IMR-90 (cell line): ENCODE measurements at regions not wholly inside any gene's neighbourhood (a gene's known extent, or its start where the extent isn't known, plus 50 kb on each side); places are given as distances from the start of the nearest gene placed in this dataset.

ENCODE experiments used
- ATAC-seq: fragments of 200-7000 bp; cut with Tn5 transposase; 2 replicates; pipeline ENCODE4 v1.9.1; 2020; ENCODE audit warnings: low read depth, mild to moderate bottlenecking, moderate library complexity
- BruUV-seq: library from RNA; stranded (reverse); fragments of 400-500 nt; replicated peaks from 2 replicates; lab custom pipeline; 2021; lab: Mats Ljungman, UMichigan
- CTCF ChIA-PET: fragments of 300-600 bp; formaldehyde crosslinking; extraction: SDS; loops from one replicate; lab custom pipeline; 2021; ENCODE audit warnings: antibody characterized with exemption; lab: Yijun Ruan, JAX
- POLR2A ChIA-PET: fragments of 300-600 bp; sonication (Branson Sonifier 250); formaldehyde crosslinking; loops from one replicate; lab custom pipeline; 2022; ENCODE audit warnings: antibody characterized with exemption; ENCODE audit not compliant: unreplicated experiment; lab: Charles Lee
- DNase-seq: peaks from one replicate; pipeline ENCODE4 v3.0.0; 2013
- H2AFZ ChIP-seq: replicated peaks from 2 replicates; pipeline ENCODE3; 2013; ENCODE audit warnings: low read length, mild to moderate bottlenecking; ENCODE audit not compliant: poor library complexity
- H2AK5ac ChIP-seq: 2 replicates; pipeline ENCODE4 v1.6.1; 2013; ENCODE audit warnings: low read depth, low read length, inconsistent platforms
- H2AK9ac ChIP-seq: replicated peaks from 2 replicates; pipeline ENCODE3; 2013; ENCODE audit warnings: mild to moderate bottlenecking, low read depth, low read length, moderate library complexity; ENCODE audit not compliant: poor library complexity
- H2BK120ac ChIP-seq: 2 replicates; pipeline ENCODE4 v1.6.1; 2013; ENCODE audit warnings: low read depth, low read length, inconsistent platforms
- H2BK15ac ChIP-seq: 3 replicates; pipeline ENCODE4 v1.6.1; 2013; ENCODE audit warnings: low read depth, low read length, inconsistent platforms
- H2BK20ac ChIP-seq: 2 replicates; pipeline ENCODE4 v1.6.1; 2013; ENCODE audit warnings: low read depth, mild to moderate bottlenecking, inconsistent platforms, low read length, moderate library complexity
- H2BK5ac ChIP-seq: 2 replicates; pipeline ENCODE4 v1.6.1; 2013; ENCODE audit warnings: mild to moderate bottlenecking, low read depth, low read length, inconsistent platforms; ENCODE audit not compliant: poor library complexity, severe bottlenecking
- H3K14ac ChIP-seq: replicated peaks from 2 replicates; pipeline ENCODE4 v1.6.1; 2013; ENCODE audit warnings: low read depth, low read length, inconsistent platforms
- H3K18ac ChIP-seq: 2 replicates; pipeline ENCODE4 v1.6.1; 2013; ENCODE audit warnings: low read depth, low read length, control low read depth
- H3K23ac ChIP-seq: 2 replicates; pipeline ENCODE4 v1.6.1; 2013; ENCODE audit warnings: low read depth, low read length, inconsistent platforms
- H3K27ac ChIP-seq: 2 replicates; pipeline ENCODE4 v1.5.1; 2013; ENCODE audit warnings: mild to moderate bottlenecking, control low read depth, low read length; ENCODE audit not compliant: insufficient read depth
- H3K27me3 ChIP-seq: 2 replicates; pipeline ENCODE4 v1.6.1; 2013; ENCODE audit warnings: low read length; ENCODE audit not compliant: control insufficient read depth, insufficient read depth
- H3K36me3 ChIP-seq: 2 replicates; pipeline ENCODE4 v1.6.1; 2013; ENCODE audit warnings: low read length, mixed read lengths; ENCODE audit not compliant: control insufficient read depth, insufficient read depth
- H3K4ac ChIP-seq: 2 replicates; pipeline ENCODE4 v1.6.1; 2013; ENCODE audit warnings: low read depth, low read length, inconsistent platforms
- H3K4me1 ChIP-seq: 2 replicates; pipeline ENCODE4 v1.6.1; 2013; ENCODE audit warnings: low read length, mixed read lengths; ENCODE audit not compliant: control insufficient read depth, insufficient read depth
- H3K4me2 ChIP-seq: 2 replicates; pipeline ENCODE4 v1.6.1; 2013; ENCODE audit warnings: low read depth, mild to moderate bottlenecking, control low read depth, low read length, moderate library complexity
- H3K4me3 ChIP-seq: 2 replicates; pipeline ENCODE4 v1.5.1; 2013; ENCODE audit warnings: low read depth, mild to moderate bottlenecking, control low read depth, low read length, moderate library complexity; ENCODE audit not compliant: insufficient read depth
- H3K56ac ChIP-seq: 2 replicates; pipeline ENCODE4 v1.6.1; 2013; ENCODE audit warnings: low read length, inconsistent platforms; ENCODE audit not compliant: insufficient read depth; ENCODE audit errors: extremely low read depth
- H3K79me1 ChIP-seq, 2 experiments: 2 replicates each; pipeline ENCODE4 v1.6.1; 2013; ENCODE audit warnings: low read length in 2 of 2, inconsistent platforms in 1 of 2, low read depth in 1 of 2
- H3K9ac ChIP-seq: 2 replicates; pipeline ENCODE4 v1.6.1; 2013; ENCODE audit warnings: low read depth, low read length, control low read depth
- H3K9me1 ChIP-seq: 2 replicates; pipeline ENCODE4 v1.6.1; 2013; ENCODE audit warnings: low read length, inconsistent platforms; ENCODE audit not compliant: insufficient read depth
- H3K9me3 ChIP-seq: 2 replicates; pipeline ENCODE4 v1.6.1; 2013; ENCODE audit warnings: low read length; ENCODE audit not compliant: control insufficient read depth, insufficient read depth
- H4K20me1 ChIP-seq: 2 replicates; pipeline ENCODE4 v1.6.1; 2013; ENCODE audit warnings: low read length, inconsistent platforms; ENCODE audit not compliant: insufficient read depth
- H4K5ac ChIP-seq: 2 replicates; pipeline ENCODE4 v1.6.1; 2013; ENCODE audit warnings: mild to moderate bottlenecking, low read depth, low read length, control low read depth
- H4K8ac ChIP-seq, 2 experiments: 2 replicates each; pipeline ENCODE4 v1.6.1; 2013; ENCODE audit warnings: low read depth in 2 of 2, low read length in 2 of 2, control low read depth in 1 of 2, inconsistent platforms in 1 of 2
- H4K91ac ChIP-seq: 2 replicates; pipeline ENCODE4 v1.6.1; 2013; ENCODE audit warnings: low read depth, low read length, inconsistent platforms; ENCODE audit not compliant: insufficient read depth
- CEBPB ChIP-seq: IDR thresholded peaks from 2 replicates; pipeline ENCODE4 v1.6.1; 2012; ENCODE audit warnings: low read depth, low read length, improper control_type of control experiment
- CHD1 ChIP-seq: IDR thresholded peaks from 2 replicates; pipeline ENCODE4 v1.6.1; 2012; ENCODE audit warnings: low read depth, low read length, improper control_type of control experiment
- ELK1 ChIP-seq: fragments of 150-350 bp; IDR thresholded peaks from 2 replicates; pipeline ENCODE4 v1.6.1; 2016; ENCODE audit warnings: low read depth, mild to moderate bottlenecking, low read length, moderate library complexity, borderline replicate concordance
- MAFK ChIP-seq: IDR thresholded peaks from 2 replicates; pipeline ENCODE4 v1.6.1; 2012; ENCODE audit warnings: low read depth, low read length, improper control_type of control experiment
- MAZ ChIP-seq: IDR thresholded peaks from 2 replicates; pipeline ENCODE4 v1.6.1; 2012; ENCODE audit warnings: low read depth, mild to moderate bottlenecking, low read length, improper control_type of control experiment, moderate library complexity, borderline replicate concordance
- MXI1 ChIP-seq: IDR thresholded peaks from 2 replicates; pipeline ENCODE4 v1.6.1; 2012; ENCODE audit warnings: low read depth, mild to moderate bottlenecking, low read length, moderate library complexity, borderline replicate concordance
- NFE2L2 ChIP-seq: fragments of 150-350 bp; IDR thresholded peaks from 2 replicates; pipeline ENCODE4 v1.6.1; 2016; ENCODE audit warnings: low read depth, mild to moderate bottlenecking, low read length
- POLR2A ChIP-seq: IDR thresholded peaks from 2 replicates; pipeline ENCODE4 v1.6.1; 2012; ENCODE audit warnings: mild to moderate bottlenecking, low read depth, low read length
- RAD21 ChIP-seq: IDR thresholded peaks from 2 replicates; pipeline ENCODE4 v1.6.1; 2012; ENCODE audit warnings: low read length, improper control_type of control experiment
- RCOR1 ChIP-seq: IDR thresholded peaks from 2 replicates; pipeline ENCODE4 v1.6.1; 2012; ENCODE audit warnings: mild to moderate bottlenecking, low read length, improper control_type of control experiment; ENCODE audit not compliant: insufficient replicate concordance
- SMC3 ChIP-seq: fragments of 150-350 bp; IDR thresholded peaks from 2 replicates; pipeline ENCODE4 v1.6.1; 2016; ENCODE audit warnings: low read depth, mild to moderate bottlenecking, antibody characterized with exemption, low read length, moderate library complexity
- USF2 ChIP-seq: fragments of 150-350 bp; IDR thresholded peaks from 2 replicates; pipeline ENCODE4 v1.6.1; 2017; ENCODE audit warnings: mild to moderate bottlenecking, antibody characterized with exemption, low read length, low read depth
- WGBS, 2 experiments: methylation state at CpG; one replicate each; pipeline versions ENCODE4 v1.1.5 to v1.1.7; 2013; ENCODE audit warnings: missing lambda C conversion rate in 2 of 2; ENCODE audit not compliant: insufficient read length in 1 of 2; ENCODE audit errors: extremely low coverage in 2 of 2; 5-methylcytosine and 5-hydroxymethylcytosine counted together
- dilution Hi-C: fragments of 300-500 bp; cut with HindIII; formaldehyde crosslinking; loops from one replicate; pipeline ENCODE4 v1.14.3; 2018; ENCODE audit warnings: low sequenced_read_pairs; ENCODE audit not compliant: unreplicated experiment
- in situ Hi-C: fragments of 300-500 bp; cut with MboI; formaldehyde crosslinking; loops from 3 replicates; pipeline ENCODE4 v1.14.3; 2019; ENCODE audit warnings: low sequenced_read_pairs, inconsistent platforms, mixed read lengths
- intact Hi-C: fragments of 100-400 bp; cut with micrococcal nuclease; formaldehyde crosslinking; loops from 2 replicates; pipeline ENCODE4 v1.10.0; 2022
- TF ChIP-seq, protein P1 (sequence below): conservative IDR thresholded peaks from 2 replicates; pipeline ENCODE4 v1.5.1; 2012; ENCODE audit warnings: mild to moderate bottlenecking, low read depth, low read length, improper control_type of control experiment

GRCh38 chr10:29735628-29736365 lies 101.0 kb upstream of the SVIL start:
- Histone ChIP-seq H3K18ac (peak overlapping the region; percentile 67), H3K4me1 (peaks cover 5% of the 10 kb centered on the region), H2AK5ac (peak overlapping the region; percentile 91; the same call in 1 of the 2 replicates), H3K4ac (peak overlapping the region; percentile 94), H3K36me3 (no peaks in the 10 kb centered on the region), H2AK9ac (peak overlapping the region; percentile 93), H4K8ac (peak overlapping the region; percentile 38 to 74; a peak in 3 of 4 replicates), H3K23ac (peak overlapping the region; percentile 87), H3K9ac (peak overlapping the region; percentile 77), H2BK15ac (peak overlapping the region; percentile 74; the same call in 2 of the 3 replicates), H3K4me2 (peak overlapping the region; percentile 80), H2BK20ac (peak overlapping the region; percentile 82), H3K56ac (peak overlapping the region; percentile 81; the same call in 1 of the 2 replicates), H4K5ac (peak overlapping the region; percentile 42), H3K27ac (peak overlapping the region; percentile 90), H3K9me1 (peaks cover 1% of the 10 kb centered on the region; the same call in 1 of the 2 replicates), H3K27me3 (no peaks in the 10 kb centered on the region), H3K79me1 (peaks cover 22 to 44% of the 10 kb centered on the region in 2 experiments; a peak in 3 of 4 replicates), H4K20me1 (peaks cover 34% of the 10 kb centered on the region), H2BK120ac (peak overlapping the region; percentile 97), H4K91ac (peak overlapping the region; percentile 92), H3K4me3 (peak overlapping the region; percentile 81), H2AFZ (peak overlapping the region; percentile 95), H2BK5ac (peak overlapping the region; percentile 86), H3K14ac (peak overlapping the region; percentile 91), H3K9me3 (no peaks in the 10 kb centered on the region)
- POLR2A ChIA-PET: interaction anchor here (1.2 to 1.5 kb wide), 2 partner anchors 70 to 211 kb away, joined by 3 to 5 read pairs; no protein-coding TSS in a partner anchor
- BruUV-seq: no TSS peak
- CTCF ChIA-PET: interaction anchor here (1.9 kb wide), 1 partner anchor 107 kb away, joined by 7 read pairs; no protein-coding TSS in a partner anchor
- WGBS, 2 experiments: 0% methylated on average over 37 of the region's 81 CpGs; no CpG with 5 or more reads in 1 of the 2 experiments
- dilution Hi-C loops (no loop called here), in situ Hi-C loops (no loop called here), intact Hi-C loops (loop anchor here (1.0 to 5.0 kb wide), 7 partner anchors 49 to 267 kb away; no protein-coding TSS in a partner anchor)
- DNase-seq (peak; percentile 67), ATAC-seq (peak; percentile 77)
- TF ChIP-seq USF2 (no peak), RAD21 (peak; percentile 71), RCOR1 (no peak), MAFK (no peak), CHD1 (no peak), MAZ (peak; percentile 99), CEBPB (no peak), POLR2A (no peak; the same call in 1 of the 2 replicates), NFE2L2 (no peak), MXI1 (peak; percentile 27; the same call in 1 of the 2 replicates), ELK1 (no peak), SMC3 (peak; percentile 63)
- TF ChIP-seq, protein P1, sequence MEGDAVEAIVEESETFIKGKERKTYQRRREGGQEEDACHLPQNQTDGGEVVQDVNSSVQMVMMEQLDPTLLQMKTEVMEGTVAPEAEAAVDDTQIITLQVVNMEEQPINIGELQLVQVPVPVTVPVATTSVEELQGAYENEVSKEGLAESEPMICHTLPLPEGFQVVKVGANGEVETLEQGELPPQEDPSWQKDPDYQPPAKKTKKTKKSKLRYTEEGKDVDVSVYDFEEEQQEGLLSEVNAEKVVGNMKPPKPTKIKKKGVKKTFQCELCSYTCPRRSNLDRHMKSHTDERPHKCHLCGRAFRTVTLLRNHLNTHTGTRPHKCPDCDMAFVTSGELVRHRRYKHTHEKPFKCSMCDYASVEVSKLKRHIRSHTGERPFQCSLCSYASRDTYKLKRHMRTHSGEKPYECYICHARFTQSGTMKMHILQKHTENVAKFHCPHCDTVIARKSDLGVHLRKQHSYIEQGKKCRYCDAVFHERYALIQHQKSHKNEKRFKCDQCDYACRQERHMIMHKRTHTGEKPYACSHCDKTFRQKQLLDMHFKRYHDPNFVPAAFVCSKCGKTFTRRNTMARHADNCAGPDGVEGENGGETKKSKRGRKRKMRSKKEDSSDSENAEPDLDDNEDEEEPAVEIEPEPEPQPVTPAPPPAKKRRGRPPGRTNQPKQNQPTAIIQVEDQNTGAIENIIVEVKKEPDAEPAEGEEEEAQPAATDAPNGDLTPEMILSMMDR: peak; percentile 81
